ENCODE measurements at regions not wholly inside any gene's neighbourhood (a gene's known extent, or its start where the extent isn't known, plus 50 kb on each side); places are given as distances from the start of the nearest gene placed in this dataset.

DNA sequence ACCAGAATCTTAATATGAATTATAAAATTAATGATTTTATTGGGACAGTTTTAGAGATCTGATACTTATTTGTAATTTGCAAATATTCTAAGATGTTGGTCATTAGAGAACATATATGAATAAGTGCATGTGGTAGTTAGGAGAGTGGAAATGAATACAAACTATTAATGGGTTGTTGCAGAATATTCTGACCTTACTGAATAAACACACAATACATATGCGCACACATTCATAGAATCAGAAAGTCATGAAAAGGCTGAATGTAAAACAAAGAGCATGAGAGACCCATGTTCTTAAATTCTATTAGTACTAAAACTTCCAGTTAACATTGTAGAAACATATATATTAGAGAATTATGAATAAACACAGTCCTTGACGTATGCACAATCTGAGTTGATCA lies 301.7 kb upstream of the TRAM1L1 start:
- ATAC-seq (ENCODE audit: low FRiP score in 2 of 2): no peak
- H3K4me1 ChIP-seq: no peaks in the 10 kb centered on the region
- no peak for DNase-seq
- no peak overlapping the region for H3K27ac ChIP-seq
- WGBS, 2 donors: 80 to 86% methylated on average over 2 of the region's 2 CpGs
- no peaks in the 10 kb centered on the region for H3K27me3 ChIP-seq
- TF ChIP-seq POLR2AphosphoS5 (IDR thresholded peaks at IDR 0.05) (no peak), POLR2A (IDR thresholded peaks at IDR 0.05) (no peak), EP300 (IDR thresholded peaks at IDR 0.05) (no peak)
- TF ChIP-seq, protein P1, sequence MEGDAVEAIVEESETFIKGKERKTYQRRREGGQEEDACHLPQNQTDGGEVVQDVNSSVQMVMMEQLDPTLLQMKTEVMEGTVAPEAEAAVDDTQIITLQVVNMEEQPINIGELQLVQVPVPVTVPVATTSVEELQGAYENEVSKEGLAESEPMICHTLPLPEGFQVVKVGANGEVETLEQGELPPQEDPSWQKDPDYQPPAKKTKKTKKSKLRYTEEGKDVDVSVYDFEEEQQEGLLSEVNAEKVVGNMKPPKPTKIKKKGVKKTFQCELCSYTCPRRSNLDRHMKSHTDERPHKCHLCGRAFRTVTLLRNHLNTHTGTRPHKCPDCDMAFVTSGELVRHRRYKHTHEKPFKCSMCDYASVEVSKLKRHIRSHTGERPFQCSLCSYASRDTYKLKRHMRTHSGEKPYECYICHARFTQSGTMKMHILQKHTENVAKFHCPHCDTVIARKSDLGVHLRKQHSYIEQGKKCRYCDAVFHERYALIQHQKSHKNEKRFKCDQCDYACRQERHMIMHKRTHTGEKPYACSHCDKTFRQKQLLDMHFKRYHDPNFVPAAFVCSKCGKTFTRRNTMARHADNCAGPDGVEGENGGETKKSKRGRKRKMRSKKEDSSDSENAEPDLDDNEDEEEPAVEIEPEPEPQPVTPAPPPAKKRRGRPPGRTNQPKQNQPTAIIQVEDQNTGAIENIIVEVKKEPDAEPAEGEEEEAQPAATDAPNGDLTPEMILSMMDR (IDR thresholded peaks at IDR 0.05): no peak
- no peaks in the 10 kb centered on the region for H3K36me3 ChIP-seq
- no peak overlapping the region for H3K4me3 ChIP-seq
- no peaks in the 10 kb centered on the region for H3K9me3 ChIP-seq

DNA sequence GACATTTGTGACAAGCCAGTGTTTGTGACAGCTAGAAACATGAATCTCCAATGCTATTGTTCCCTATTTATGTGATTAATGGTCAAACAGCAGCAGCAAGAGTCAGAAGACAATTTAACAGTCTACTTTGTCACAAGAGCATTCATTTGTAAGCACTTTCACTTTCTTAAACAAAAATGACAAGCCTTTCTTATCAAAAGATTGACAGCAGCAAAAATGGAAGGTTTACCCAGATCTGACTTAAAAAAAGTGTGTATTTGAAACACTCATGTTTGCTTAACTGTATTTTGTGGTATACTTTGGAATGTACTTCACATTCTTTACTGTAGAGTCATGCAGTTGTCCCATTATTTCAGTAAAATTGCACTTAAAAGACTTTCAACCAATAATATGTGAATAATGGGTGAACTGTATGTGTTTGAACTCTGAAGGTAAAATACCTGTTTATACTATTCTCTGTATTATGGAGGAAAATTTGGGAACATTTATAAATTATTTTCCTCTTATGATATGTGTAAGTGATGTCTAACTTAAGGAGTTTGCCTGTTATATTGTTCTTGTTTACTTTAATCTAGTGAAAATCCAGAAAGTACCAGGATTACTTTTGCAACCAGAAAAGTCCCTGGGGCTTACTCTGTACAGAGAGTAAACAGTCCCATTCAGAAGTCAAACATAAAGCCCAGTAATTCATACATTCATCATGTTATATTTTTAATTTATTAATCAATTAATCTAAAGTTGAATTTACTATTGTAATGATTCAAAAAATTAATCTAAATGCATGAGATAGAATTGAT lies 314.9 kb upstream of the TRAM1L1 start:
- Histone ChIP-seq H3K4me1 (peaks cover 0 to 6% (median 0%) of the 10 kb centered on the region in 4 donors), H3K36me3 (no peaks in the 10 kb centered on the region), H3K9me3 (no peaks in the 10 kb centered on the region), H3K4me3 (no peak overlapping the region), H3K27me3 (no peaks in the 10 kb centered on the region), H3K27ac (no peak overlapping the region)
- TF ChIP-seq, protein P1 (IDR thresholded peaks at IDR 0.05): no peak
- TF ChIP-seq EP300 (IDR thresholded peaks at IDR 0.05) (no peak), POLR2AphosphoS5 (IDR thresholded peaks at IDR 0.05) (no peak), POLR2A (IDR thresholded peaks at IDR 0.05) (no peak)
- ATAC-seq (ENCODE audit: low FRiP score in 2 of 2) (no peak), DNase-seq (no peak)

DNA sequence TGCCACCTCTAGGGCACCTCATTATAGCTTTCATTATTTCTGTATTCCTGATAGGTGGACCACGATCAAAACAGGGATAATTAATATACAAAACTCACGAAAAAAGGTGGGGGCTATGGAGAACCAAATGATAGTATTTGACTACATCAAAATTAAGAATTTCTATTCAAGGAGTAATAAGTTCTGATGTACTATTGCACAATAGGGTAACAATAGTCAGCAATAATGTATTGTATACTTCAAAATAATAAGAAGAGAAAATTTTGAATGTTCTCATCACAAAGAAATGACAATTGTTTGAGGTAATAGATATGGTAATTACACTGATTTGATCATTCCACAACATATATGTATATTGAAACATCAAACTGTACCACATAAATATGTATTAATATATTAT lies 327.3 kb upstream of the TRAM1L1 start:
- TF ChIP-seq POLR2AphosphoS5 (IDR thresholded peaks at IDR 0.05) (no peak), POLR2A (IDR thresholded peaks at IDR 0.05) (no peak), EP300 (IDR thresholded peaks at IDR 0.05) (no peak)
- TF ChIP-seq, protein P1 (IDR thresholded peaks at IDR 0.05): no peak
- Histone ChIP-seq H3K27me3 (no peaks in the 10 kb centered on the region), H3K9me3 (no peaks in the 10 kb centered on the region), H3K4me3 (no peak overlapping the region), H3K4me1 (no peaks in the 10 kb centered on the region), H3K27ac (no peak overlapping the region), H3K36me3 (no peaks in the 10 kb centered on the region)
- no peak for ATAC-seq (ENCODE audit: low FRiP score in 2 of 2)
- 75 to 89% methylated on average over 2 of the region's 2 CpGs for WGBS, 2 donors
- DNase-seq: no peak

DNA sequence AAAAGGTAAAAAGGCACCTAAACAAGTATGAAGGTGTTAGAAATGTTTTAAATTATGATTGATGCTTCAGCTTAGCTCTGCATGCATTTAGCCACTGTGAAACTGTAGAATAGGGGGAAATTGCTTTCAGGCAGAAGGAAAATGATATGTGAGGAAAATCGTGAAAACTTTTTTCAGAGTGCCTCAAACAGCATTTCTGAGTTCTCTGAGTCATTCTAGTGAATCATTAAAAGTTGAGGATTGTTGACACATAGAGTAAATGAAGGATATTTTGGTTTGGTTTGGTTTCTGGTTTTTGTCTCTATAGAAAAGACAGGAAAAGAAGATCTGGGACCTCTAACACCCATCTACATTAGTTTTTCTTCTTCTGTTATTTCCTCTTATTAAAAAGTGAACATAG lies 332.5 kb upstream of the TRAM1L1 start:
- 43 to 47% methylated on average over 1 of the region's 1 CpG for WGBS, 2 donors
- no peaks in the 10 kb centered on the region for H3K9me3 ChIP-seq
- H3K4me1 ChIP-seq: no peaks in the 10 kb centered on the region
- TF ChIP-seq EP300 (IDR thresholded peaks at IDR 0.05) (no peak), POLR2AphosphoS5 (IDR thresholded peaks at IDR 0.05) (no peak), POLR2A (IDR thresholded peaks at IDR 0.05) (no peak)
- TF ChIP-seq, protein P1 (IDR thresholded peaks at IDR 0.05): no peak
- H3K4me3 ChIP-seq: no peak overlapping the region
- no peaks in the 10 kb centered on the region for H3K36me3 ChIP-seq
- ATAC-seq (ENCODE audit: low FRiP score in 2 of 2) (no peak), DNase-seq (no peak)
- H3K27me3 ChIP-seq: no peaks in the 10 kb centered on the region
- no peak overlapping the region for H3K27ac ChIP-seq

DNA sequence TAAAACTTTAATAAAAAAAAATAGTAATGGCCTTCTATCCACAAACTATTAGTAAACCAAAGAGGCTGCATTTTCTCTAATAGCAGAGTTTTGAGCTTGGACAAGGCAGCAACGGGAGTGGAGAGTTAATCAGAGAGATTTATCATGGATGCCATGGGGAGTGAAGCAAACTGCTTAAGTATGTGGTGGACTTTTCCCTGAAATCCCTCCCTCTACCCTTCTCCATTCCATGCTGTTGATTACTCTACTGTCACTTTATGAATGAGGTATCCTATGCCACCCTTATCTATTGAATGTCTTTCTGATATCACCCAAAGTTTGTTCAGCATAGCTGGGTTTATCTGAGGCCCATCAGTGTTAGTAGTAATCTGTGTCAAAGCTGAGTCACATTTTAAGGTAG lies 335.6 kb upstream of the TRAM1L1 start:
- H3K36me3 ChIP-seq: no peaks in the 10 kb centered on the region
- 26 to 34% methylated on average over 1 of the region's 1 CpG for WGBS, 2 donors
- H3K9me3 ChIP-seq: no peaks in the 10 kb centered on the region
- H3K4me3 ChIP-seq: no peak overlapping the region
- no peaks in the 10 kb centered on the region for H3K4me1 ChIP-seq
- ATAC-seq (ENCODE audit: low FRiP score in 2 of 2) (no peak), DNase-seq (no peak)
- no peak overlapping the region for H3K27ac ChIP-seq
- no peaks in the 10 kb centered on the region for H3K27me3 ChIP-seq
- no peak for TF ChIP-seq POLR2AphosphoS5 (IDR thresholded peaks at IDR 0.05)
- no peak for TF ChIP-seq POLR2A (IDR thresholded peaks at IDR 0.05)
- TF ChIP-seq, protein P1 (IDR thresholded peaks at IDR 0.05): no peak
- TF ChIP-seq EP300 (IDR thresholded peaks at IDR 0.05): no peak
